ENCODE measurements at regions not wholly inside any gene's neighbourhood (a gene's known extent, or its start where the extent isn't known, plus 50 kb on each side); places are given as distances from the start of the nearest gene placed in this dataset.

DNA sequence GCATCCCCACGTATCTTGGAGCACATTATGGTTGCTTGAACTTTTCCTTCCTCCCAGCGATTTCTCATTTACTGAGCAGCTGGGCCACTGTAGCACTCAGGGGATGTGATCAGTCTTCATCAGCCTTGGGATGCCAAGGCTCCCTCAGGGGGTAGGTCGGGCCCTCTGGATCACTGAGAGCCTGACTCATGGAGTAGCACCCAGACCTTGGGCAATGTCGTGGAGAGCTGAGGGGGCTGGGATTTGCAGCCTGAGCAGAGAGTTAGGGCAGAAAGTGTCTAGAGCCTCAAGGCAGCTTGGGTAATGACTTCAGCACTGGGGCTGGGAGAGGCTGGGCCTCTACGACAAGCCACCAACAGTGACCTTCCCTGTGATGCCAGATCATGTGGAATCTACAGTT lies 86.5 kb upstream of the CXCL12 start:
- no peak for DNase-seq (ENCODE audit: extremely low read depth in 1 of 11, low read depth in 9 of 11, low spot score in 4 of 11)

DNA sequence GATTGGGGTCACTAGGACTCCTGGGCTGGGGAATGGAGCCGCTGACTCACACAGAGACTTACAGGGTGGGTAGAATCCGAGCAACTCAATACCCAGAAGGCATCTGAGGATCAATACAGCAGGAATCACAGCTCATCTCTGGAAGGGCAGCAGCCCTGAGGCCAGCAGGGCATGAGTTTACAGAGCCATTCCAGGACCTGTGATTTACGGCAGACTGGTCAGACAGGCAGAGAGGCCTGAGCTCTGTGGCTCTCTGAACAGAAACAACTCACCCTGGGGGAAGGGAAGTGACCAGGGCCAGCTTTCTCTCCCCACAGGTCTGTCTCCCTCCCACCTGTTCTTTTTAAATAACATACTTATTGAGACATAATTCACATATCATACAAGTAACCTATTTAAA lies 88.2 kb upstream of the CXCL12 start:
- no peak for DNase-seq (ENCODE audit: extremely low read depth in 1 of 11, low read depth in 9 of 11, low spot score in 4 of 11)

DNA sequence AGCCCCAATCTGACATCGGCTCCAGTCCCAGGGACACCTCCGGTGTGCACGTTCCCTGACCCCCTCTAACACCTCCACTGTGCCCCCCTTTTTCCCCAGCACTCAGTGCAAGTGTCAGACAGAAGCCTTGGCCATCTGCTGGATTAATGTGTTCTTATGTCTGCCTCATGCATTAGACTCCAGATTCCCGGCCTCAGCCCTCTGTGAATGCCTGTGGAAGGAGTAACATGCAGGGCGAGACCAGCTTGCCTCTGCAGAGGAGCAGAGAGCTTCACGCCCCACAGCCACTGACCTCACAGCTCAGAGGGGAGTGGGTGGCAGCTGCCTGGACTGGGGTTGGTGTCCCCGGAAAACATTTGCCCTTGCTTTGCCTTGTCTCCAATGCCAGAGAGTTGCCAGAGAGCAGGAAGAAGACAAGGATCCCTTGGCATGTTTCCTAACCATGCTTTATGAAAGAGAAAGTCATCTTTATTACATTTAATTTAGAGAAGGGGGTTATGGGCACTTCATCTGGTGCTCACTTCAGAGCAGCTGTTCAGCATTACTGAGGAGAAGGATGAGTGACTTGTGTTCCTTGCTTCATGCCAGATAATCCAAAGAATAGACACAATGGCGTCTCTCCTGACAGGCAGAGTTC lies 91.6 kb upstream of the CXCL12 start:
- no peak for DNase-seq (ENCODE audit: extremely low read depth in 1 of 11, low read depth in 9 of 11, low spot score in 4 of 11)

DNA sequence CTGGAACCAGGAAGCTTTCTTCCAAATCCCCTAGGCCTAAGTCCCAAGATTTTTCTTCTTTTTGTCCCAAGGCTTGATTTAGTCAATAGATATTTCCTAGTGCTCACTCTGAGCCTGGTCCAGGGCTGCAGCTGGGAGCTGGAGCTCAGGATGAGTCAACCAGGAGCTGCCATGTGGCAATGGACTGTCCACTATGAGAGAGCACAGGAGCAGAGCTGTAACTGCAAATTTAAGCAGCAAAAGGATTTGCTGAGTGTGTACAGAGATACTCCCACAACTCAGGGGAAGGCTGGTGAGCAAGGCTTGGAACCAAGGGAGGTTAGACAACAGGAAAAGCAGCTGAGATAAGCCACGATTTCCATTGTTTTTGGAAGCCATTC lies 92.1 kb upstream of the CXCL12 start:
- no peak for DNase-seq (ENCODE audit: extremely low read depth in 1 of 11, low read depth in 9 of 11, low spot score in 4 of 11)

DNA sequence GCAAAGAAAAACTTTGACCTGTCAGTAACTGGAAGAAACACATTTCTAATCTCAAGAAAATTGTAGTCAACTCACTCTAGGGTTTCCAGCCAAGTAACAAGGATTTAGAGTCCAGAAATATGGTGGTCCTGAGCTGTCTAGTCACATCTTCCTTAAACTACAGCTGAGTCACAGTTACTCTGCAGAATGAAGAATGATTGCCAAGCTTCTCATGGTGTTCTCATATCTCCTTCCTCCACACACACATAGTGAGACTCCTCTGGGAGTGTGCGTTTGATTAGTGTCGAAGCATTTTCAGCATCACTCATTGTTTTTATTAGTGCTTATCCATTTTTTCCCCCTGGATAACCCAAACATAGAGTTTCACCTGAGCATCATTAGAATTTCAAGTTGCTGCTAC lies 93.1 kb upstream of the CXCL12 start:
- DNase-seq (ENCODE audit: extremely low read depth in 1 of 11, low read depth in 9 of 11, low spot score in 4 of 11): no peak

DNA sequence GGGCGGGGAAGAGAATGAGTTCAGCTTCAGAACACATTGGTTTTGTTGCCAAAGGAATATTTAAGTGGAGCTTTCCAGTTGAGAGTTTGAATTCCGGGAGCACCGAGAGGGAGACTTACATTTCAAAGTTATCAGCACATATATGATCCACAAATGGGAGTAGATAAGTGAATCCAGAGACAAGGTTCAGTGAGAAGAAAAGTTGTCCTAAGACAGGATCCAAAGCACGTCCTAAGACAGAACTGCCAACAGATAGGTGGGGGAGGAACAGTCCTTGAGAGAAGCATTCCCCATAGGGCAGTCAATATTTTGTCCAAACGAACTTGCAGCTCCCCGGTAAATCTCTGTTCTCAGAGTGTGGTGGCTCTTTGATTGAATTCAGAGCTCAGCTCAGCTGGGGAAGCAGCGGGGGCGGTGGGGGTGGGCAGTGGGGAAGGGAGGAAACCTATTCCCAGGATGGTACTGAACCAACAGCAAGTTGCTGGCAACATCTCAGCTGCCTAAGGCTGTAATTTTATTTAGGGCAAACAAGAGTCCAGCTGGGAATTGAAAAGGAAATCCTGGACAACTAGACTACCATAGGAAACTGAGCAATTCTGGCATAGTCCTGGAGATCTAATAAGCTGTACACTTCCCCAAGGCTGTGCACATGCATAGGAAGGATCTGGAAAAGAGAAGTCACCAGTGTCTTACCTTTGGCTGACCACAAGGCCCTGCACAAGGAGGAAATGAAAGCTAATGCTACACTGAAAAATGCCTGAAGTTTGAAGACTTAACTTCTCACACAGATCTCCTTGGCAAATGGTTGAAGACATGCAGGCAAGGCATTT lies 94.2 kb upstream of the CXCL12 start:
- no peak for DNase-seq (ENCODE audit: extremely low read depth in 1 of 11, low read depth in 9 of 11, low spot score in 4 of 11)

DNA sequence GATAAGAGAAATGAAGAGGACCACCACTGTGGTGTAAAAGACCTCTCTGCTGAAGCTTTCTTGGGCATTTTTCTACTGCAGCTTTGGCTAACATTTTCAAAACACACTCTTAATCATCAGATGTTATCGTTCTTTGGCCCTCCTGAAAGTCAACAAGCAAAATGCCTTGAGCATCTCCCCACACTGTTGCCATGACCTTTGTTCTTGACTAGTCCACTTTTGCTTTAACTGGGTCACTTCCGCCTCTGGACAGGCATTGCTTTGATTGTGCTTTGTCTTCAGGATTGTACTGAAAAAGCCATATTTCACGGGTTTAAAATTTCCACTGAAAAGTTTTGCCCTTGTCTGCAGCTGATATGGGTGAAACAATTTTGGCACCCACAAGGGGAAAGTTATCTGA lies 107.8 kb upstream of the CXCL12 start:
- DNase-seq (ENCODE audit: extremely low read depth in 1 of 11, low read depth in 9 of 11, low spot score in 4 of 11): no peak

DNA sequence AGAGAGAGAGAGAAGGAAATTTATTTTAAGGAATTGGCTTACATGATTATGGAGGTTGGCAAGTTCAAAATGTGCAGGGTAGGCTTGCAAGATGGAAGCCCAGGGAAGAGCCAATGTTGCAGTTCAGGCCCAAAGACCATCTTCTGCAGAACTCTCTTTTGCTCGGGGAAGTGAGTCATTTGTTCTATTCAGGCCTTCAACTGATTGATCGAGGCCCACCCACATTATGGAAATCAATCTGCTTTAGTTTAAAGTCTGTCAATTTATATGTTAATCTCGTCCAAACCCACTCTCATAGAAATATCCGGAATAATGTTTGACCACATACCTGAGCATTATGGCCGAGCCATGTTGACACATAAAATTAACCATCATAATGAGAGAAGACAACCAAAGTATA lies 113.3 kb upstream of the CXCL12 start:
- DNase-seq (ENCODE audit: extremely low read depth in 1 of 11, low read depth in 9 of 11, low spot score in 4 of 11): no peak

DNA sequence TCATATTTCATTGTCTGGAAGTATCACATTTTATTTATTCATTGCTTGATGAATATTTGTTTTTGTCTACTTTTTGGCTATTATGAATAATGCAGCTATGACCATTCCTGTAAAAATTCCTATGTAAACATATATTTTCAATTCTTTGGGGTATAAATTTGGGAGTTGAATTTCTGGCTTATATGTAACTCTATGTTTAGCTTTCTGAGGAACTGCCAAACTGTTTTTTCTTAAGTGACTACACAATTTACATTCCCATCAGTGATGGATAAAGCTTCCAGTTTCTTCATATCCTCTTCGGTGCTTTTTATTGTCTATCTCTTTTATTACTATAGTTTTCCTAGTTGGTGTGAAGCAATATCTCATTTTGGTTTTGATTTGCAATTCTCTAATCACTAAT lies 115.6 kb upstream of the CXCL12 start:
- no peak for DNase-seq (ENCODE audit: extremely low read depth in 1 of 11, low read depth in 9 of 11, low spot score in 4 of 11)

DNA sequence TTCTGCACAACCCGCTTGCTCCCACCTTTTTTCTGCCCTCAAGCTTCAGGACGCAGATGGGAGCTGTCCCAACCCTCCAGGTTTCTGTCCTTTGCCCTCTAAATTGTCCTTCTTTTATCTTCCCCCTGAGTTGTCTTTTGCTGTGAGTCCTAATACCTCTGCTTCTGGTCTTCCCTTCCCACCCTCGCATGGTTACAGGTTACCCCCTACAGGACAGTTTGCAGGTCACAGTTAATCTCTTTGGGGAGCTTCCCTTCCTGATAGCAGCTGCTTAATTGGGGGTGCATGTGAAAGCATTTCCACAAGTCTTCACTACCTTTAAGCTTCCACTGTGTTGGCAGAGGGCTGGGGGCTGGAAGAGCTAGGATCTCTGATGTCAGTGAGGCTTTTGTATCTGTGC lies 121.5 kb upstream of the CXCL12 start:
- DNase-seq (ENCODE audit: extremely low read depth in 1 of 11, low read depth in 9 of 11, low spot score in 4 of 11): no peak

DNA sequence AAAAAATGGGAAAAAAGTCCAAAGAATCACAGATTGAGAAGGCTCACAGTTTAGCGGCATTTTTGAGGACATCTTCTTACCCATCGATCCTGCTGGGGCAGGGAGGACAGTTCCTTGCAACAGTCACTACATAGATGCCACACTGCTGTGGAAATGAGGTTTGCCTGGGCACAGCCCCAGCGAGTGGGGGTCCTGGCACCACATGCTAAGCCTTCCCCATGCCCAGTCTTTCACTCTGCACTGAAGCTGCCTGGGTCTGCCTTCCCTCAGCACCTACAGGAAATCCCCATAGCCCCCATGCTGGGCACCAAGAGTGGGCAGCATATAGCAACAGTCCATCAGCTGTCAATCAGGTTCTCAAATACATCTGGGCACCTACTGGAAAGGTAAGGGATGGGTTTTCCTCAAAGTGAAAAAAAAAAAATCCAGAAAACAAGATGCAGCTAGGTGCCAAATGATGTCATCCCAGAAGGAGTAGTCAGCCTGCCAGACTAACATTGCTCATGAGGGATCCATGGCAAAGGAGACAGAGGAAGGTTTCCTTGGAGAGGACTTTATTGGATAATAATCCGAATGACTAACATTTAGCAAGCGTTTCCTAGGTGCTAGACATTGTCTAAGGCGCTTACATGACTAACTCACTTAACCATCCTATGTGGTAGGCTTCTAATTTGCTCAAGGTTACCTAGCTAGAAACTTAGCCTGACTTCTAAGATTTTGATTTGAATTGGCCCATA lies 125.7 kb upstream of the CXCL12 start:
- no peak for DNase-seq (ENCODE audit: extremely low read depth in 1 of 11, low read depth in 9 of 11, low spot score in 4 of 11)

DNA sequence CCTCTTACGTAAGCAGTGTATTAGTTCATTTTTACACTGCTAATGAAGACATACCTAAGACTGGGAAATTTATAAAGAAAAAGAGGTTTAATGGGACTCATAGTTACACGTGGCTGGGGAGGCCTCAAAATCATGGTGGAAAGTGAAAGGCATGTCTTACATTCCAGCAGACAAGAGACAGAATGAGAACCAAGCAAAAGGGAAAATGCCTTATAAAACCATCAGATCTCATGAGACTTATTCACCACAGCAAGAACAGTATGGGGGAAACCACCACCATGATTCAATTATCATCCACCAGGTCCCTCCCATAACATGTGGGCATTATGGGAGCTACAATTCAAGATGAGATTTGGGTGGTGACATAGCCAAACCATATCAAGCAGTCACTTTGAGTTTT lies 126.3 kb upstream of the CXCL12 start:
- no peak for DNase-seq (ENCODE audit: extremely low read depth in 1 of 11, low read depth in 9 of 11, low spot score in 4 of 11)

DNA sequence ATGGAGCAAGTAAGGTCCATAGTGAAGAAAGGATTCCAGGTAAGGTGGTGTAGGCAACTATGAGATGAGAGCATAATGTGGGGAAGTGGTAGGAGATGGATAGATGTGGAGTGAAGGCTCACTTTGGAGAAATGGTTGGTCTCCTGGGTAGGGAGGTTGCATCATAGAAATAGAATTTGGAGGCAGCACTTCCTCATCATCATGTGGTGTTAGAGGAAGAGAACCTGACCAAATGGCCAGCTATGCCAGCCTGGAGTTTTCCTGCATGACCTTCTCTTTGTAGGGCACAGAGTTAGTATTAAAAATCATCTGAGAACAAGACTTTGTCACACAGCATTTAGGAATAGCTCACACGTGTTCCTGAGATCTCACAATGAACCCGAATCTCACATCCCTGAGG lies 126.7 kb upstream of the CXCL12 start:
- DNase-seq (ENCODE audit: extremely low read depth in 1 of 11, low read depth in 9 of 11, low spot score in 4 of 11): no peak

DNA sequence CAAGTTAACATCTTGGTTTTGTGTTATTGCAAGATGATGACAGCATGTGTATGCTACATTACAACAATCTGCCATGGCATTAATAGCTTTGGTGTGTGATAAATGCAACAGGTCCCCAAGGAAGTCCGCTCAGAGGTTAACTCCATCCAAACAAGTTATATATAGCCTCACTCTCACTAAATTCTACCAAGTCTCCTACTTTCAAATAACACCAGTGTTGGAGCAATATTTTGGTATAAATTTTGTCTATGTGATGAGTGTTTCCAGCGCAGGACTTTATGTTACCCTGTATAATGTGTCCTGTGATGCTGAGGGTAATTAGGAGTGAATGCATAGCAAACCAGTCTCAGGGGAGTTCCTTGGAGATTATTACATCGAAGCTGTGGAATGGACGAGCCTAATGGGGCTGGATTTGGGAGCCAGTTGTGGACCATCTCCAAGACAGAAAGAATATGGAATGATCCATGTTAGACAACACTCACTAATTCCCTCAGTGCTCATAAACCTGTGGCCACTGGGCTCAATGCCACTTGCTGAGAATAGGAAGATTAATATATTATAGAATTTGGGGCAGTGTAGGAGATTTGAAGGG lies 127.6 kb upstream of the CXCL12 start:
- no peak for DNase-seq (ENCODE audit: extremely low read depth in 1 of 11, low read depth in 9 of 11, low spot score in 4 of 11)

DNA sequence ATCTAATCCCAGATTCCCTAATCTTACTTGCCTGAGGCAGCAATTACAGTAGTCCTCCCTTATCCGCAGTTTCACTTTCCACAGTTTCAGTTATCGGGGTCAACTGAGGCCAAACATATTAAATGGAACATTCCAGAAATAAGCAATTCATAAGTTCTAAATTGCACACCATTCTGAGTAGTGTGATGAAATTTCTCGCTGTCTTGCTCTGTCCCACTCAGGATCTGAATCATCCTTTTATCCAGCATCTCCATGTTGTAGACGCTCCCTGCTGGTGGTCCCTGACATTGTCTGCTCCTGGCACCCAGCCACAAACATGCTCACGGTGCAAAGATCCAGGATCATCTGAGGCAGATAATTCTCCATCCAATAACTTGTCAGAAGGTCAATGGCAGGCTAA lies 128.7 kb upstream of the CXCL12 start:
- no peak for DNase-seq (ENCODE audit: extremely low read depth in 1 of 11, low read depth in 9 of 11, low spot score in 4 of 11)

DNA sequence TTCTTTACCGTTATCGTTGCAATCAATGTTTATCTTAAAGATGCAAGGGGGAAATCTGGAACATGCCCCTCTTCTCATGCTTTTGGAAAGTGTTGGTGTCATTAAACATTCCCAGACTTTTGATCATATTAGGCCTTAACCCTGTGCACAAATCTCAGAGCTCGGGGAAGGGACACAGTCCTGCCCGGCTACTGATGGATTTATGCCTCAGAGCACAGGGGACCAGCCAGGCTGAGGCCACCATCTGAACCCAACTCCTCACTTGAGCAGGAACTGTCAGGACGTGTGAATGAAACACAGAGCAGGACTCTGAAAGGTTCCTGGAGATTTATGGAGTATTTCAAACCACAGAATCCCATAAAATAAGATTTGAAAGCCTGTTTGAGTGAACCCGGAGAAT lies 132.0 kb upstream of the CXCL12 start:
- peak in 1 of 11 donors; percentile 3 for DNase-seq (ENCODE audit: extremely low read depth in 1 of 11, low read depth in 9 of 11, low spot score in 4 of 11)

DNA sequence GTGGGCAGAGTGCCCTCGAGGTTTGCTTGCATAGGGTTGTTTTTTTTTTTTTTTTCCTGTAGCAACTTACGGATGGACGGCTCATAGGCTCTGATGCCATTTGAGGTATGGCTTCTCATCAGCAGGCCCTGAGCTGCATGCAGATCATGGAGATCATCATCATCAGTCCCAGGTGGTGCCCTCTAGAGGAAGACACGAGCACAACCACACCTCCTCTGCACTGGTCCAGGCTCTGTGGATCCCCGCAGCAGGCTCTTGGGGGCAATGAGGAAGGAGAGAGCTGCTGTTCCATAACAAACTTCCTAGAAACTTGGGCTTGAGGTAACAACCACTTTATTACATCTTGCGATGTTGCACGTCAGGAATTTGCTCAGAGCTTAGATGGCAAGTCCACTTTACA lies 132.7 kb upstream of the CXCL12 start:
- DNase-seq (ENCODE audit: extremely low read depth in 1 of 11, low read depth in 9 of 11, low spot score in 4 of 11): no peak

DNA sequence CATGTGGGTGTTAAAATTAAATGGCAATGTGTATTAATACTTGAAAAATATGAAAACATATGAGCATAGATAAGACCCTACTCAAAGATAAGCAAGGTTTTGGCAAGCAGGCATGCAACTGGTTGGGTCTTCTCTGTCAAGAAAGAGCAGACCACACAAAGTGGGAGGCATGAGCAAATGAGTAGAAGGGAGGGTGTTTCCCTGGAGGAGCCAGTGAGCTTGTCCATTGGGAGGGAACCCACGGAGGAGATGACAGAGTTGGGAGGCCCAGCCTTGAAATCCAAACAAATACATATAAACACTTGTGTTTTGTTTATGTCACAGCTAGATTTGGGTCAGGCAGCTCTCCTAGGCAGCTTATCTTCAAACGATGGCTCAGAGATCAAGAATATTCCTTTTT lies 134.5 kb upstream of the CXCL12 start:
- DNase-seq (ENCODE audit: extremely low read depth in 1 of 11, low read depth in 9 of 11, low spot score in 4 of 11): no peak

DNA sequence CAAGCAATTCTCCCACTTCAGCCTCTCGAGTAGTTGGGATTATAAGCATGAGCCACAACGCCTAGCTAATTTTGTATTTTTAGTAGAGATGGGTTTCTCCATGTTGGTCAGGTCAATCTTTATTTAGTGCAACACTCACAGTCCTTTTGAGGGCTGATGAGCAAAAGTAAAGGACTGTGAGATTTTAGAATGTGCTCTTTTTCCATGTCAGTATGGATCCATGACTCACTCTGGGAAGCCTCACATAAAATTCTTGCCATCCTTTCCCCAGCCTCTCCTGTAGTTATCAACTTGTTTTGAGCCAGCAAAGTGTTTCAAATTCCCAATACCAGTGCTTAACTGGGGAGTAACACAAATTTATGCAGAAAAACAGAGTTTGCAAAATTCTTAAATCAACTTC lies 135.8 kb upstream of the CXCL12 start:
- DNase-seq (ENCODE audit: extremely low read depth in 1 of 11, low read depth in 9 of 11, low spot score in 4 of 11): no peak

DNA sequence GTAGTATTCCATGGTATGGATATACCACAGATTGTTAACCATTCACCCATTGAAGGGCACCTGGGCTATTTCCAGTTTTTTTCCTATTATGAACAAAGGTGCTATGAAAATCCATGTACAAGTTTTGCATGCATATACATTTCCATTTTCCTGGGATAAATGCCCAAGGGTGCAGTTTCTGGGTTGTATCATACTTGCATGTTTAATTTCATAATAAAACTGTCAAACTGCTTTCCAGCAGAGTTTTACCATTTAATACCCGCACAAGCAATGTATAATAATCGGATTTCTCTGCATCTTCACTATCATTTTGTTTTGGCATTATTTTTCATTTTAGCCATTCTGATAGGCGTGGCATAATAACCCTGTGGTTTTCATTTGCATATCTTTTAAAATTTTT lies 154.3 kb upstream of the CXCL12 start:
- no peak for DNase-seq (ENCODE audit: extremely low read depth in 1 of 11, low read depth in 9 of 11, low spot score in 4 of 11)

Measured in renal cortex interstitium (tissue), 11 donors.